ENCODE measurements at regions not wholly inside any gene's neighbourhood (a gene's known extent, or its start where the extent isn't known, plus 50 kb on each side); places are given as distances from the start of the nearest gene placed in this dataset.

DNA sequence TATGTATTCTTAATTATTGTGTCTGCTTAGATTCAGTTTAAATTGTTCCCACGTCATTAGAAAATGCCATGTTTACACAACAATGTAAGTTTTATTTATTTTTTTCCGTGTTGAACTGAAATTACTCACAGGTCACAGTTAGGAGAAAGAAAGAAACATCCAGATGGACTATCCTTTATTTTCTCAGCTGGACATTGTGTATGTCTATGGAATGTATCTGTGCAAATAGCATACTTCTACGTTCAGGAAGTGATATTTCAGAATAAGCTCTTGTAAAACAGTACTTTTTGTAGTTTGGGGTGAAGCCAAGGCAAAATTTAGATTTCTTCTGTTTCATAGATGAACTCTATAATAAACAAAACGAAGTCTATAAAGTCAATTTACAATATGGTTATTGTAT lies 249.0 kb upstream of the ZNF608 start:
- Histone ChIP-seq H3K9me3 (no peaks in the 10 kb centered on the region), H3K4me3 (ENCODE audit: low read depth, low read length) (no peak overlapping the region), H3K4me1 (peaks cover 57% of the 10 kb centered on the region), H3K36me3 (ENCODE audit: control insufficient read depth, insufficient read depth, low read length) (no peaks in the 10 kb centered on the region), H3K27me3 (replicated peaks; ENCODE audit: control insufficient read depth, insufficient read depth, low read length) (no peaks in the 10 kb centered on the region; the same call in 1 of the 2 replicates)
- ChIA-PET POLR2A (no interaction called here), CTCF (no interaction called here)
- Mint-ChIP-seq H3K36me3 (ENCODE audit: insufficient read depth, unreplicated experiment) (peaks cover 9% of the 10 kb centered on the region), H3K4me1 (ENCODE audit: low read depth, unreplicated experiment) (peaks cover 29% of the 10 kb centered on the region), H3K9me3 (ENCODE audit: unreplicated experiment) (no peaks in the 10 kb centered on the region), H3K27me3 (ENCODE audit: insufficient read depth, unreplicated experiment) (no peaks in the 10 kb centered on the region), H3K4me3 (ENCODE audit: unreplicated experiment) (peak overlapping the region; percentile 52), H3K27ac (ENCODE audit: unreplicated experiment) (peak overlapping the region; percentile 93)
- peak in 1 of 2 experiments; percentile 26 for DNase-seq
- intact Hi-C loops (cut with micrococcal nuclease; ENCODE audit: unreplicated experiment): loop anchor here (5.0 kb wide), 1 partner anchor 318 kb away; no protein-coding TSS in a partner anchor
- no peak for TF ChIP-seq CTCF (IDR thresholded peaks at IDR 0.05; ENCODE audit: insufficient read depth in 1 of 2, low read depth in 1 of 2, low read length in 1 of 2, severe bottlenecking in 1 of 2, unreplicated experiment in 1 of 2)
- BruUV-seq (replicated peaks): no TSS peak

GRCh38 chr5:124996023-124996763 lies 249.8 kb upstream of the ZNF608 start:
- Histone ChIP-seq H3K4me3 (ENCODE audit: low read depth, low read length) (no peak overlapping the region), H3K27me3 (replicated peaks; ENCODE audit: control insufficient read depth, insufficient read depth, low read length) (no peaks in the 10 kb centered on the region; the same call in 1 of the 2 replicates), H3K9me3 (no peaks in the 10 kb centered on the region), H3K4me1 (peaks cover 51% of the 10 kb centered on the region), H3K36me3 (ENCODE audit: control insufficient read depth, insufficient read depth, low read length) (no peaks in the 10 kb centered on the region)
- intact Hi-C loops (cut with micrococcal nuclease; ENCODE audit: unreplicated experiment): loop anchor here (1.0 to 5.0 kb wide), 9 partner anchors 15 to 469 kb away; no protein-coding TSS in a partner anchor
- ChIA-PET POLR2A (interaction anchor here (0.6 kb wide), 1 partner anchor 16 kb away, joined by 3 read pairs; no protein-coding TSS in a partner anchor), CTCF (interaction anchor here (1.2 kb wide), 1 partner anchor 15 kb away, joined by 3 read pairs; no protein-coding TSS in a partner anchor)
- Mint-ChIP-seq H3K27me3 (ENCODE audit: insufficient read depth, unreplicated experiment) (no peaks in the 10 kb centered on the region), H3K4me3 (ENCODE audit: unreplicated experiment) (peak overlapping the region; percentile 52), H3K9me3 (ENCODE audit: unreplicated experiment) (peaks cover 7% of the 10 kb centered on the region), H3K4me1 (ENCODE audit: low read depth, unreplicated experiment) (peaks cover 35% of the 10 kb centered on the region), H3K27ac (ENCODE audit: unreplicated experiment) (peak overlapping the region; percentile 93), H3K36me3 (ENCODE audit: insufficient read depth, unreplicated experiment) (peaks cover 17% of the 10 kb centered on the region)
- TF ChIP-seq CTCF (IDR thresholded peaks at IDR 0.05; ENCODE audit: insufficient read depth in 1 of 2, low read depth in 1 of 2, low read length in 1 of 2, severe bottlenecking in 1 of 2, unreplicated experiment in 1 of 2): no peak
- no TSS peak for BruUV-seq (replicated peaks)
- peak; percentile 58 to 70 for DNase-seq

GRCh38 chr5:124996764-124997077 lies 250.3 kb upstream of the ZNF608 start:
- no peaks in the 10 kb centered on the region; the same call in 1 of the 2 replicates for H3K27me3 ChIP-seq (replicated peaks; ENCODE audit: control insufficient read depth, insufficient read depth, low read length)
- H3K4me1 ChIP-seq: peaks cover 49% of the 10 kb centered on the region
- Mint-ChIP-seq H3K27me3 (ENCODE audit: insufficient read depth, unreplicated experiment) (no peaks in the 10 kb centered on the region), H3K36me3 (ENCODE audit: insufficient read depth, unreplicated experiment) (peaks cover 20% of the 10 kb centered on the region), H3K27ac (ENCODE audit: unreplicated experiment) (peak overlapping the region; percentile 93), H3K4me3 (ENCODE audit: unreplicated experiment) (peak overlapping the region; percentile 52), H3K9me3 (ENCODE audit: unreplicated experiment) (peaks cover 12% of the 10 kb centered on the region), H3K4me1 (ENCODE audit: low read depth, unreplicated experiment) (peaks cover 39% of the 10 kb centered on the region)
- DNase-seq: peak in 1 of 2 experiments; percentile 59
- ChIA-PET POLR2A (interaction anchor here (0.6 kb wide), 1 partner anchor 15 kb away, joined by 3 read pairs; no protein-coding TSS in a partner anchor), CTCF (interaction anchor here (1.2 kb wide), 1 partner anchor 15 kb away, joined by 3 read pairs; no protein-coding TSS in a partner anchor)
- H3K9me3 ChIP-seq: no peaks in the 10 kb centered on the region
- H3K36me3 ChIP-seq (ENCODE audit: control insufficient read depth, insufficient read depth, low read length): no peaks in the 10 kb centered on the region
- intact Hi-C loops (cut with micrococcal nuclease; ENCODE audit: unreplicated experiment): loop anchor here (1.0 to 5.0 kb wide), 9 partner anchors 15 to 470 kb away; no protein-coding TSS in a partner anchor
- H3K4me3 ChIP-seq (ENCODE audit: low read depth, low read length): no peak overlapping the region
- BruUV-seq (replicated peaks): no TSS peak
- TF ChIP-seq CTCF (IDR thresholded peaks at IDR 0.05; ENCODE audit: insufficient read depth in 1 of 2, low read depth in 1 of 2, low read length in 1 of 2, severe bottlenecking in 1 of 2, unreplicated experiment in 1 of 2): no peak
